Thyroid gland (tissue), 4 donors: ENCODE measurements at regions not wholly inside any gene's neighbourhood (a gene's known extent, or its start where the extent isn't known, plus 50 kb on each side); places are given as distances from the start of the nearest gene placed in this dataset.
"Not testable (repeated sequence)": the region's sequence is repeated elsewhere in the genome, so short reads cannot be mapped to it uniquely, and the experiment has no call there.

ENCODE experiments used
- CTCF ChIP-seq, 6 experiments: fragments of 200-600 bp in 3 of 6; fragments of 450-650 bp in 3 of 6; sonication (generic) in 3 of 6; IDR thresholded peaks; one replicate each; pipeline ENCODE4 v1.5.1; 2016 to 2019; ENCODE audit warnings: antibody characterized with exemption in 6 of 6, mild to moderate bottlenecking in 2 of 6, inconsistent platforms in 1 of 6, moderate library complexity in 1 of 6
- POLR2A ChIP-seq, 2 donors: fragments of 450-650 bp; IDR thresholded peaks; one replicate each; pipeline ENCODE4 v1.6.1; 2017; ENCODE audit warnings: antibody characterized with exemption in 2 of 2, mild to moderate bottlenecking in 2 of 2, moderate library complexity in 1 of 2

- not testable (repeated sequence) for TF ChIP-seq CTCF, POLR2A (IDR thresholded peaks at IDR 0.05)
These were observed 124.7 kb upstream of the PRKX start for GRCh38 chrX:3837958-3838643.
